NCI-H524 (cell line): ENCODE measurements at regions not wholly inside any gene's neighbourhood (a gene's known extent, or its start where the extent isn't known, plus 50 kb on each side); places are given as distances from the start of the nearest gene placed in this dataset.
"Not testable (repeated sequence)": the region's sequence is repeated elsewhere in the genome, so short reads cannot be mapped to it uniquely, and the experiment has no call there.

Experiments
- DNase-seq, 2 experiments: peaks; one replicate each; lab custom pipeline; 2025; lab: John Stamatoyannopoulos, UW

DNA sequence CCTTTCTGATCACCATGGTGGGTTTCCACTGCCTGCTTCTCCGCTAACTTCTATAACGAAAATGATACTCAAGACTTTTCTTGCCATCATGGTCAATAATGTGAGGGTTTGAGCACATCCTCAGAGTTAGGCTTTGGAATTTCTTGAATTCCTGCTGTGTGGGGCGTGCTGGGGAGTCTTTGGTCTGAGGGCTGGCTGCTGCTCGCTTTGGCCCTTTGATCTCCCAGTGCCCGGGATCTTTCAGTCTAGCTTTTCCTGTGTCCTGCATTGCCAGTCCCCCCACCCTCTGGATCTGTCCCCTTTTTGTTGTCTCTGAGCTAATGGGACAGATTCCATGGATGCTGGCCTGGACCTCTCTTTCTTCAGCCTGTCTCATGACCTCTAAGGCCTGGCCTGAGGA is 182.6 kb downstream of the NPIPA7 start:
- not testable (repeated sequence) for DNase-seq

DNA sequence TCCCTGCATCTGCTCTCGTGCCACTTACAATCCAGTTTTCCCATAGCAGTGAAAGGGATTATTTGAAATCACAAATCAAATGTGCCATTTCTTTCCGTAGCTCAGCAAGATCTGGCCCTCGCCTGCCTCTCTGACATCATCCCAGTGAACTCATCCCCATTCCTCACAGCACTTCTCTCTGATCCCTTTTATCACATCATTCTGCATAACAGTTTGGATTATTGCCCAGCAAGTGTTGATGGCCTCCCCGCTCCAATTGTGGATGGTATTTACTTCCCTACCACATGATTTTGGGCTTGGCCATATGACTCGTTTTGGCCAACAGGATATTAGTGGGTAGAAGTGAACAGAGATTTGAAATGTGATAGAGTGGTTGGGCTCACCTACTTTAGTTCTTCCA is 185.0 kb downstream of the NPIPA7 start:
- DNase-seq, result not testable (repeated sequence)

DNA sequence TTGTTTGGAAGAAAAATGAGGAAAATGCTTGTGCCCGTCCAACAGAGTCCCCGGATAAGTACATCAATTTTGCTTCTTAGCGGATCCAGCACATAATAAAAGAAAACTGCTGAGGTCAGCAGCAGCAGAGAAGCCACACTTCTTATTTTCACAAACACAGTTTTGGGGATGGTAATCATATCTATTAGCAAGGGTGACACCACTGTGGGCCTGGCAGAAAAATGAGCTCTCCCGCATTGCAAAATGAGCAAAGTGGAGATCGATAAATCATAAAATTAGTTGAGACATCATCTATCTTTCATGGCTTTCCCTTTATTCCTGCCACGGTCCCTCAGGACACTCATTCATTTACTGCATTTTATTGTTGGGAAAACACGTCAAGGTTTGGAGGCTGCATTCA is 186.4 kb downstream of the NPIPA7 start:
- not testable (repeated sequence) for DNase-seq

DNA sequence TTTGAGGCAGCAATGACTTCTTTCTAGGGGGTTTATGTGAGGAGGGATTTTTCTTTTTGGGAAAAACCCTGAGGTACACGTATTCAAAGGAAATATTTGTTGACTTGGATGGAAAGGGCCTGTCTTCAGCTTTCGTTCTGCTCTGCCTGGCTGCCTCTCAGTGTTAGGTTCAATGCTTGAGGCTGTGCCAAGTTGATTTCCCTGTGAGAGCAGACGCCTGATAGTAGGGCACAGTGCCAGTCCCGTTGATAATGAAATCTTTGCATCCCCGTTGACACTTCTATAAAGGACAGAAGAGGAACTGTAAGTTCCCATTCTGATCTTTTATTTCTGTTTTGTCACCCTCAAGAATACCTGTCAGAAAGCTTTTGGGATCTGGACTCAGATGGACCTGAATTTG is 191.1 kb downstream of the NPIPA7 start:
- not testable (repeated sequence) for DNase-seq

DNA sequence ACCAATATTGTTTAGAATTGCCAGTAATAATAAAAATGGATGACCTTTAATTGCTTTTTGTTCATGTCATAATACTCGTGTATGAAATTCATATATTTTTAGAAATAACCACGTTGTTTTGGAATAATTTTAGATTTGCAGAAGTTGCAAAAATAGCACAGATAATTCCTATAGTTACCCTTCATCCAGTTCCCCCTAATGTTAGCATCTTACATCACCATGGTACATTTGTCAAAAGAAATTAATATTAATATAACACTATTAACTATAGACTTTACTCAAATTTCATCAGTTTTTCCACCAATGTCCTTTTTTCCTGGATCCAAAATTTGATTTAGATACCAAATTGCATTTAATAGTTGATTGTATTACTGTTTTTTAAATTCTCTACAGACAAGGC is 191.9 kb downstream of the NPIPA7 start:
- not testable (repeated sequence) for DNase-seq

DNA sequence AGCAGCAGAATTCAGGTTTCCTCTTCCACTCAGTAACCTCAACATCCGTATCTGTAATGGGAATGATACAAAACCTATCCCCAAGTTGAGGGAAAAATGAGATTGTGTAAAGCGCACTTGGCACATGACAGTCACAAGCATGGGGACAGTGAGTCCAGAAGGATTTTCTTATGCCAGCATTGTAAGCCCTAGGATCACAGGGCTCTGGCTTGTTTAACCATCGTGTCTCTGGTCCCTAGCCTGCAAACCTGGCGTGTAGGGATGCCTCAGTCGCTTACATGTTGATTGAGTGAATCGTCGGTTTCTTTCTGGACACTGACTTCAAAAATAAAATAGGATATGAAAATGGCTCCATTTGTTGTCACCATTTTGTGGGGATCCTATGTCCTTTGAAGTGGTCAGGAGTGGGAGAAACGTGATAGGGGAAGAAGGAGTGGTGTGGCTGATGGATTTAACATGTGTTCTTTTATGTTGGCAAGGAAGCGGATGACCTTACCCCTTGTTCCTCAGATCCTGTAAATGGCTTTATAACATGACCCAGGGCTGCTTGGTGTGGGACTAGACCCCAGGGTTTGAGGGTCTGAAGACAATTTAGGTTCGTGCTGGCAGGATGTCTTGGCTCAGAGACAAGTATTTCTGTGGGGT is 193.3 kb downstream of the NPIPA7 start:
- not testable (repeated sequence) for DNase-seq

DNA sequence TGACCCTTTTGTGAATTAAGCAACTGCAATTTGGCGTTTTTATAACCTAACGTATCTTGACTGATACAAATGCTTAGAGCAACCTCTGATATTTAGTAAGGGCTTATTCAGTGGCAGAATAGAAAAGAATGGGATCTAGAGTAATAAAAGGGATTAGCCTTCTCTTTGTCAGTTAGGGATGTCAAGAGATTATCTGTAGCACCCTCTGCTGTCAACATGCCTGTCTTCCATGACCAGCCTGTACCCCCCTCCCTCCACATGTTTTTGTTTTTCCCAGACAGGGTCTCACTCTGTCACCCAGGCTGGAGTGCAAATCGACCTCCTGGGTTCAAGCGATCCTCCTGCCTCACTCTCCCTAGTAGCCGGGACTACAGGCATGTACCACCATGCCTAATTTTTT is 198.1 kb downstream of the NPIPA7 start:
- DNase-seq, result peak; percentile 18 to 75

DNA sequence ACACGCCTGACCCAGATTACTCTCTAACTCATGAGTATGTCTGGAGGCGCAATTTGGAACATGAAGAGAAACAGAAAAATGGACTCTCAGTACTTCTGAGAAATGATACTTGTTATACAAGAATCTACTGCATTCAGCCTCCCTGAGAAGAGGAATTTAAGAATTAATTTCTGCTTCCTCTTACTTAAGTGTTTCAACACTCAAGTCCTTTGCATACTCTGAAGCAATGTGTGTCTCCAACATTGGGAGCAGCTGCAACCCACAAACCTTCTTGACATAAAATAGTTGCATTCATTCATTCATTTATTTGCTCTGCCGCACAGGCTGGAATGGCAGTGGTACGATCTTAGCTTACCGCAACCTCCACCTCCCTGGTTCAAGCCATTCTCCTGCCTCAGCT is 199.8 kb downstream of the NPIPA7 start:
- DNase-seq, result no peak

DNA sequence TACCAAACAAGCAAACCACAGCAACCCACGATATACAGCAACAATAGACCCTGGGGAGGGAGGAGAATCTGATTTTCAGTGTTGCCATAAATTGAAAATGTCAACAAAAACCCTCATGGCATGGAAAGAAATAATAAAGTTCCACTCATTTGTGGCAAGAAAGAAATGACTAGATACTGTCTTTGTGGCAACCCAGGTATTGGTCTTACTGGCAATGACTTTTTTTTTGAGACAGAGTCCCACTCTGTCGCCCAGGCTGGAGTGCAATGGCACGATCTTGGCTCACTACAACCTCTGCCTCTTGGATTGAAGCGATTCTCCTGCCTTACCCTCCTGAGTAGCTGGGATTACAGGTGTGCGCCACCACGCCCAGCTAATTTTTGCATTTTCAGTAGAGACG is 204.0 kb downstream of the NPIPA7 start:
- DNase-seq, result not testable (repeated sequence)

DNA sequence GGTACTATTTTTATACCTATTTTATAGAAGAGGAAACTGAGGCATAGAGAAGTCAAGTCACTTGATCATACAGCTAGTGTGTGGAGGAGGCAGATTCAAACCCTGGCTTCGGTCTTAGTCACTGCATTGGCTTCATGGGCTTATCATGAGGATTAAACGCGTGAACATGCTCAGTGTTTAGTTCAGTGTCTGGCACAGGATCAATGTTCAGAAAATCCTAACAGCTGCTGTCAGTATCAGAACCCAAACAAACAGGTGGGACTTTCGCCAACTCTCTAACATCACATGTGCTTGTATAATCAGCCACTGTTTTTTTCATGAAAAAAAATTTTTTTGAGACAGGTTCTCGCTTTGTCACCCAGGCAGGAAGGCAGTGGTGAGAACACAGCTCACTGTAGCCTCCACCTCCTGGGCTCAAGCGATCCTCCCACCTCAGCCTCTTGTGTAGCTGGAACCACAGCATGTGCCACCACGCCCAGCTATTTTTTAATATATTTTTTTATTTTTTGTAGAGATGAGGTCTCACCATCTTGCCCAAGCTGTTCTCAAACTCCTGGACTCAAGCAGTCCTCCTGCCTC is 207.2 kb downstream of the NPIPA7 start:
- DNase-seq, result peak; percentile 83 to 89

DNA sequence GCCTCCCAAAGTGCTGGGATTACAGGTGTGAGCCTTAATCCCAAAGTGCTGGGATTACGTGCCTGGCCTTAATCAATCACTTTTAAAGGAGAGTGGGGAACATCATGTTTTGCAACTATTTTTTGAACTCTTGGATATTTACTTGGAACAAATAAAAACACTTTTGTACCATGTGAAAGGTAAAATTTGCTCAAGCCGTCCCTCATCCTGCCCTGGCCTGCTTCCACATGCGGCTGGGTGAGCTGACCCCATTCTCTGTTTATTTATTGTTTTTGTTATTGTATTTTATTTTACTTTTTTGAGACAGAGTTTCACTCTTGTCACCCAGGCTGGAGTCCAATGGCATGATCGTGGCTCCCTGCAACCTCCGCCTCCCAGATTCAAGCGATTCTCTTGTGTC is 208.0 kb downstream of the NPIPA7 start:
- not testable (repeated sequence) for DNase-seq

DNA sequence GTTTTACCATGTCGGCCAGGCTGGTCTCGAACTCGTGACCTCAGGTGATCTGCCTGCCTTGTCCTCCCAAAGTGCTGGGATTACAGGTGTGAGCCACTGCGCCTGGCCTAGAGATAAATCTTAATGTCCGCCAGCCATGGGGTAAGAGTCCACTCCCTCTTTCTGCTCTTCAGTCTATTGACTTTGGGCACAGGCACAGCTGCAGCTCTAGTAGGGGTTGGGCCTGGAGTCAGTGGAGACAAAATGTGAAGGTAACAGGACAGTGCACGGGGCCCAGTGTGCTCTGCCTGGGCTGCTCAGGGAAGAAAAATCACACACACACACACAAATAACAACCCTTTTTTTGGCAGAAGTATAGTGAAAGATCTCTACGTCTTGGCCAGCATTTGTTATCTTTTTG is 209.5 kb downstream of the NPIPA7 start:
- DNase-seq, result not testable (repeated sequence)

DNA sequence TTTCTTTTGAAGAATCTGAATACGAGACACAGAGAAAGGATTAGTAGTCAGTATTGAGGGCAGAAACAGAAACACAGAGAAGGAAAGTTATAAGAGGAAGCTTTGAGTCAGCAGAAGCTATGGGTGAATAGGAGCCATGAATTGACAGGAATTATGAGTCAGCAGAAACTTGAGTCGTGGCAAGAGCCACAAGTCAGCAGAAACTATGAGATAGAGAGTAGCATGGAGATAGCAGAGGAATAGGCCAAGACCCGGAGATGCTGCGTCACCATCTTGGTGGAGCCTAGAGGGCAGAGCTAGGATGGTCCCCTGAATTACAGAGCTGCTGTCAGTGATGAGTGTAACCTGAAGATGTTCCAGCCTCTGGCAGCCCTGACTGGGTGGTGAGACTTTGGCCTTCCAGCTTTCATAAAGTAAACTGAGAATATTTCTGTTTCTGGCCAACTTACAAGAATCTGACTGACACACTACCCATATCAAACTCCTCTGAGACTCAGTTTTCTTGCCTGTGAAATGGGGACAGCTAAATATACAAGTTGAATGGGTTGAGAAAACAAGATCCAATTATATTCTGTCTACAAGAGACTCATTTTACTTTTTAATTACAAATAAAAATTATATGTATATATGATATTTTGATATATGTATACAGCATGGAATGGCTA is 211.8 kb downstream of the NPIPA7 start:
- not testable (repeated sequence) for DNase-seq

DNA sequence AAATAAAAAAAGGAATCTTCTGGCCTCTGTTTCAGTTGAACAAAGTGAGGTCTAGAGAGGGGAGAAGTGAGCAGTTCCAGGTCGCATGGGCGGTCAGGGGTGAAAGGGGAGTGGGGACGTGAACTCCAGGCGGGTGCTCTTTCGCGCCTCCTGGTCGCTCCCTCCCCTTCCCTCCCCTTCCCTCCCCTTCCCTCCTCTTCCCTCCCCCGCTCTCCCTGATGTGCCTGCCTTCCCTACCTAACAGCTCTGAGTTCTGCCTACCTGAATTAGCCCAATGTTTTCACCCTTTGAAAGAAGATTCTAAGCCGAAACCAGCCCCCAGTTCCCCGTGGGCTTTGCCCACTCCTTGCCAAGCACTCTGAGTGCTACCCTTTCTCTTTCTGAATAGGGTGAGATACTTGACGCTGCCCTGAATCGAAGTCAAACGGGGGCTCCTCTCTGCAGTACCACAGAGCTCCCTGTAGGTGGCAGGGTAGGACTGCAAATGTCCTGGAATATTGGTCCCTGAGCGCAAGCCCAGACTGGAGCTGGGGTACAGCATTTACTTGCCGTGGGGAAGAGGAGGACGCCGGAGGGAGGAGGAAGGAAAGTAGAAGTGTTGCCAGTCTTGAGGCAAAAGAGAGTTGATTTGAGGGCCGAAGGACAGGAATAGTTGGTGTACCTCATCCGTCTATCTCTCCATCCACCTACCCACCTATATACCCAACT is 214.4 kb downstream of the NPIPA7 start:
- DNase-seq, result peak; percentile 49 to 67

DNA sequence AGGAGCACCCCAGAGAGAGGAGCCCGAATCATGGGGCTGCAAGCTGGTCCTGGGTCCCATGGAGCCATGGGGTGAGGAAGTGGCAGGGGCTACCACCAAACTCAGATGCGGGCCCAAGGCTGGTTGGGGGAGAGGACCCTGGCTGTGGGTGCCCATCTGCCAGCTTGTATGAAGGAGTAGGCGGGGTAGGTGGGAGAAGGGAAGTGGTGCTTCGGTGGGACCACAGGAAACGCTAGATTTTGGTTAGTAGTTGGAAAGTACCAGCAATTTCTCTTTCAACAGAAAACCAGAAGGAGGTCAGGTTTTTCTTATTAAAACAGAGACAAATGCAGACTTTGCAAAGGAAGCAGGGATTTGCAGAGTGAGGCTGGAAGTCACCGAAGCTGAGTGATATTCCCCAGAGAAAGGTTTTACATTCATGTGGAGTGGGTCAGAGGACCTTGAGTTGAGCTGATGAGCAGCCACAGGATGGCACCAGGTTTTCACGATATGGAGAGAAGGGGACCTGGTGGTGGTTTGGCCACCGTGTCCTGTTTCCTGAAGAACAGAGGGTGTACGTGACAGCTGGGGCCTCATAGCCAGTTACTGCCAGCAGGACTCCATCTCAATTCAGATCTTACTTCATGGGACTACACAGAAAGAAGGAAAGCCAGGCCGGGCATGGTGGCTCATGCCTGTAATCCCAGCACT is 216.2 kb downstream of the NPIPA7 start:
- not testable (repeated sequence) for DNase-seq

DNA sequence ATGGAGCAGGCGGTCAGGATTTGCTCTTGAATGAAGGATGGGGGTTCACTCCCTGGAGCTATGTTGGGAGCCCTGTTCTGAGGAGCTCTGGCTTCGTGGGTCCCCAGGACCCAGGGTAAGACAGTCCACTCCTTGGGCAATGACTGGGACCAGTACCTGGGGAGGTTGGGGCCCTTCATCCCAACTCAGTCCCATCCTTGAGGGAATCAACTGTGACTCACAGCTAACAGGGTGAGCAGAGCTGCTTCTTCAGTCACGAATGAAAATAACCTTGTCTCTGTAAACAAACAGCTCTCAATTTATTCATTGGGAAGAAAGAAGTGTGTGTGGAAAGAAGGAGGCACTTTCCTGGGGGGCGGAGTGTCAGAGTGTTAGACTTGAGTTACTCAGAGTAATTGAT is 222.3 kb downstream of the NPIPA7 start:
- not testable (repeated sequence) for DNase-seq

DNA sequence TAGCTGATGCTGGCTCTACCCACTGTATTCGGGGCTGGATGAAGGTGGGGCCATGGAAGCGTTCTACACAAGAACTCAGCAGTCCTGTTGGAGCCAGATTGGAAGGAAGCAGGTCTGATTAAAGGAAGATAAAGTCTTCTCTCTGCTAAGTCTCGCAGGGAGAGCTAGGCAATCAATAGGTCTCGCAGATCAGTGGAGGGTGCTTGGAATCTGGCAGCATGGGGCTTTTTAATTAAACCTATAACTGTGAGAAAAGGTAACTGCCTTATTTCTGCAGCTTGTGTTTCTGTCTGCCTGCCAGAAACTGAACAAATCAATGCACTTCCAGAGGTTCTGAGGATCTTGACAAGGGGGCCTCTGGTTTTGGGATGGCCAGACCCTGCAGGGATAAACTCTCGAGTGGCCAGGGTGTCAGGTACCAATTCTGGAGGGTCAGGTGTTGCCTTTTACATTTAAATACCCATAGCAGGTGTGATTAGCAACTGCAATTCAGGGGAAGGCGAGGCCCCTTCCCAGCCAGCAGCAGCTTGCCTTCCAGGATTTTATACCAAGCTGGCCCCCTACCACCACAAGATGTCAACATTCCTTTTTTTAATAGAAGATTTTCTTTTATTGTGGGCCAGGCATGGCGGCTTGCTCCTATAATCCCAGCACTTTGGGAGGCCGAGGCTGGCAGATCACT is 228.6 kb downstream of the NPIPA7 start:
- DNase-seq, result not testable (repeated sequence)

DNA sequence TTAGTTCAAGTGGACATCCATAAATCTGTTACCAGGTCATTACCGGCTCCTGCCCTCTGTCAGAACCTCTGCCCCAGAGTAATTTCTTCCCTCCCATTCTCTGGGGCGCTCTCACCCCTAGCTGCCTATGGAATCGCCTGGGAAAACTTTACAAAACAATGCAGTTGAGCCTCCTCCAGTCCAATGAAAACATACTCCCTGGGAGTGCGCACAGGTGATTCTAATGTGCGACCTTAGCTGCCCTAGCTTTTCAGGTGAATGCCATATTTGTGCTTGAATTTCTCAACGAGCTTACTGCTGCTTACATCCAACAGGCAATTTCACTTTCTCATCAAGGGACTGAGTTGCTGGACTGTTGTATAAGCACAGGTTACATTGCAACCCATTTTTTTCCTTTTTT is 230.7 kb downstream of the NPIPA7 start:
- DNase-seq, result not testable (repeated sequence)

DNA sequence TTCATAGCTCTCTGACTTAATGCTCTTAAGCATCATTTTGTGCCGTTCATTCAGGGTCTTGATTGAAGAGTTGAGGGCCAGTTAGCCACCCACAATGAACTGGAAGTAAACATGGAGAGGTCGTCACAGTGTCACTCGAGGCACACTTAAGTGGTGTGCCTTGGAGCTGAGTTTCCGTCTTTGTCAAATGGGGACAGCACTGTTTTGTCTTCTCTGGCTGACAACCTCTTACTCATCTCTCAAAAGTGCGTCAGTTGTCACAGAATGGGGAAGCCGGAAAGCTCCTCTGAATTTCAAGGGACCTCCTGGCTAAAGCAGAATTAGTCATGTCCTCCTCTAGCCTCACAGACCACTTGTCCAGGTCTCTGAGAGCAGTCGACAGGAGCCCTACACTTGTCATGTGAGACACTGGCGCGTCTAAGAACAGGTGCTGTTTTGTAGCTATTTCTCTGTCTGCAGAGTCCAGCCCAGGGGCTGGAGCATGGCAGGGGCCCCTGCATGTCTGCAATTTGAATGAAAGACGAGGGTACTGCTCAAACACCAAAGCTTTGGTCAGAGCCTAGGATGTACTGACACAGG is 231.5 kb downstream of the NPIPA7 start:
- DNase-seq, result not testable (repeated sequence)

DNA sequence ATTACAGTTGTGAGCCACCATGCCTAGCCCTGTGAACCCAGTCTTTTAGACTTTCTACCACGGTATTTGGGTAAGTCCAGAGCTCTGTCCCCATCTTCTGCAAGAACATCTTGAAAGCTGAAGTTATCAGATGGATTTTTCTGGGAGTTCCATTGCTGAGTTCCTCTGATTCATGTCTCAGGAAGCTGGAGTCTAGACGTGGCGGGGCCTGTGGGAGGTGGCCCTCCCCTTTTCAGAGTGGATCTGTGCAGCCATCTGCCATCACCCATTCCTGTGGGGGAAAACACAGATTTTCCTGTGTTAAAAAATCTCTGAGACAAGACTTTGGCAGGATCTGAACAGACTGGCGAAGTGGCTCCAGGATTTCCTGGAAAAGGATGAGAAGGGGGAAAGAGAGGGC is 234.3 kb downstream of the NPIPA7 start:
- not testable (repeated sequence) for DNase-seq

DNA sequence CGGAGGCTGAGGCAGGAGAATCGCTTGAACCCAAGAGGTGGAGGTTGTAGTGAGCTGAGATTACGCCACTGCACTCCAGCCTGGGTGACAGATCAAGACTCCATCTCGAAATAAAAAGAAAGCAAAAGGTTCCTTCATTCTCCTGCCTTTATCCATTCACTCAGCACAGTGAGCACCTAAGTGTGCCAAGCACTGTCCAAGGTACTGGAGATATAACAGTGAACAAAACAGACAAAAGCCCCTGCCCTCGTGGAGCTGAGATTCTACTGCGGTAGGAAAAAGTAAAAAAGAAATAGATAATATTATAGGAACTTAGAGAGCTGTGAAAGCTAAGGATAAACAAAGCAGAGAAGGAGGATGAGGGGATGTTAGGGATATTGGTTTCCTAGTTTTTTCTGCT is 235.5 kb downstream of the NPIPA7 start:
- not testable (repeated sequence) for DNase-seq
